IPS DF 6.9 (cell line): ENCODE measurements at regions not wholly inside any gene's neighbourhood (a gene's known extent, or its start where the extent isn't known, plus 50 kb on each side); places are given as distances from the start of the nearest gene placed in this dataset.

Experiments used
- DNase-seq: peaks from one replicate; pipeline ENCODE4 v3.0.0-alpha.2; 2013; ENCODE audit warnings: low read depth, low spot score
- H3K27ac ChIP-seq: one replicate; pipeline ENCODE4 v1.5.1; 2013; ENCODE audit warnings: low read length, control low read depth
- H3K27me3 ChIP-seq: 2 replicates; pipeline ENCODE4 v1.6.1; 2013; ENCODE audit warnings: mild to moderate bottlenecking, low read length; ENCODE audit not compliant: control insufficient read depth, insufficient read depth
- H3K36me3 ChIP-seq: 2 replicates; pipeline ENCODE4 v1.6.1; 2013; ENCODE audit warnings: low read length; ENCODE audit not compliant: control insufficient read depth, insufficient read depth
- H3K4me1 ChIP-seq: 2 replicates; pipeline ENCODE4 v1.6.1; 2013; ENCODE audit warnings: low read length; ENCODE audit not compliant: control insufficient read depth, insufficient read depth
- H3K4me3 ChIP-seq: 2 replicates; pipeline ENCODE4 v1.5.1; 2013; ENCODE audit warnings: mild to moderate bottlenecking, low read length
- H3K9me3 ChIP-seq: 2 replicates; pipeline ENCODE4 v1.6.1; 2013; ENCODE audit warnings: low read length, inconsistent platforms; ENCODE audit not compliant: control insufficient read depth, insufficient read depth
- WGBS: extraction: QIAGEN DNeasy Blood & Tissue Kit; methylation state at CpG from one replicate; pipeline ENCODE4 v1.1.7; 2013; ENCODE audit warnings: mixed read lengths, missing lambda C conversion rate; ENCODE audit not compliant: insufficient read length, insufficient coverage; 5-methylcytosine and 5-hydroxymethylcytosine counted together

- no peaks in the 10 kb centered on the region for H3K9me3 ChIP-seq
- H3K27me3 ChIP-seq: no peaks in the 10 kb centered on the region
- no peak overlapping the region for H3K4me3 ChIP-seq
- no peaks in the 10 kb centered on the region for H3K36me3 ChIP-seq
- no peak for DNase-seq
- no peak overlapping the region for H3K27ac ChIP-seq
- WGBS: no CpG with 5 or more reads among the region's 3 CpGs
- H3K4me1 ChIP-seq: peaks cover 6% of the 10 kb centered on the region
These were observed 84.6 kb upstream of the MAX start for GRCh38 chr14:65186951-65187350.

DNA sequence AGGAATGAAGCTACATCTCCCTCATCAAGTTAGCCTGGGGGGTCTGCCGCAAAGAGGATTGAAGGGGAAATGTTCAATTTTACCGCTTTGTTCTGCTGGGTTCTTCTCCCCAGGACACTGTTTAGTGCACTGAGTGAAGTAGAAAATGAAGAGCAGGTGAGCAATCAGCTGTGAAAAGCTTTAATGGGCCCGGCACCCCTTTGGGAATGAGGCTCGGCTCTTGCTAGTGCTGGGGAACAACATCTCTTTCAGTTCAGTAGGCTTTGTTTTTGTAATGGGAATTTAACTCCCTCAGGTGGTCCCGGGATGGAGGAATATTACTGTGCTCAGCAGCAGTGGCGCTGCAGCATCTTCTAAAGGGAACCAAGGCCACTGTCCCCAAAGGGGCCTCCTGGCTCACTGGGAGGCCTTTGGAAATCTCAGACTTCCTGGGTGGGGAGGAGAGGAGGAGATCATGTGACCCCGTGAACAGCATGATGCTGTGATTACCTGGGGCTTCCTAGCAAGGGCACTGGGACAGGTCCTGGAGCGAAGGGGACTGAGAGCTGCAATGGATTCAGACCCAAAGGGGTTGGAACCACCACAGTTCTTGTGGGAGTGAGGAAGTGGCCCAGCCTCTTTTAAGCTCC lies 85.2 kb upstream of the MAX start:
- Histone ChIP-seq H3K27ac (no peak overlapping the region), H3K4me3 (no peak overlapping the region), H3K9me3 (no peaks in the 10 kb centered on the region), H3K4me1 (peaks cover 6% of the 10 kb centered on the region), H3K36me3 (no peaks in the 10 kb centered on the region), H3K27me3 (no peaks in the 10 kb centered on the region)
- no CpG with 5 or more reads among the region's 8 CpGs for WGBS
- no peak for DNase-seq

GRCh38 chr14:65190312-65190711 lies 88.0 kb upstream of the MAX start:
- no CpG with 5 or more reads among the region's 4 CpGs for WGBS
- Histone ChIP-seq H3K27ac (no peak overlapping the region), H3K9me3 (no peaks in the 10 kb centered on the region), H3K36me3 (no peaks in the 10 kb centered on the region), H3K4me1 (peaks cover 6% of the 10 kb centered on the region), H3K4me3 (no peak overlapping the region), H3K27me3 (no peaks in the 10 kb centered on the region)
- DNase-seq: no peak

DNA sequence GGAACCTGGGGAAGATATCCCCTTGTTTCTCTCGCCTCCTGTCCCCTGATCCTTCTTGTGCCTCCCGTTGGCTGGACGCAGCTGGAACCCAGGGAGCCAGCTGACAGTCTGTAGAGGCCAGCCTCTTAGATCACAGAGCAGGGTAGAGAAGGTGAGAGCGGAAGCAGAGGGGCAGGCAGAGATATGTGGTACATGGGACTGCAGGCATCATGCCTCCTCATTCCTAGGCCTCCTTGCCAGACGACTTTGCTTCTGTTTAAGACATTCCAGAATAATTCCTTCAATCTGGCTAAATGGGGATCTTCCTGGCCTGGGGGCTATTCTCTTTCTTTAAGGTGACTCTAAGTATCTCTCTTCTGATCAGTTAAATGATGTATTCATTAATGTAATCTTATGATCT lies 89.4 kb upstream of the MAX start:
- Histone ChIP-seq H3K4me1 (peaks cover 5% of the 10 kb centered on the region), H3K27me3 (no peaks in the 10 kb centered on the region), H3K27ac (no peak overlapping the region), H3K9me3 (no peaks in the 10 kb centered on the region), H3K36me3 (no peaks in the 10 kb centered on the region), H3K4me3 (no peak overlapping the region)
- no peak for DNase-seq
- no CpG with 5 or more reads among the region's 5 CpGs for WGBS

GRCh38 chr14:65192686-65193085 lies 90.4 kb upstream of the MAX start:
- H3K27ac ChIP-seq: no peak overlapping the region
- H3K27me3 ChIP-seq: no peaks in the 10 kb centered on the region
- no peaks in the 10 kb centered on the region for H3K36me3 ChIP-seq
- H3K4me1 ChIP-seq: peaks cover 2% of the 10 kb centered on the region; the same call in 1 of the 2 replicates
- no peaks in the 10 kb centered on the region for H3K9me3 ChIP-seq
- no CpG with 5 or more reads among the region's 1 CpG for WGBS
- H3K4me3 ChIP-seq: no peak overlapping the region
- DNase-seq: no peak

DNA sequence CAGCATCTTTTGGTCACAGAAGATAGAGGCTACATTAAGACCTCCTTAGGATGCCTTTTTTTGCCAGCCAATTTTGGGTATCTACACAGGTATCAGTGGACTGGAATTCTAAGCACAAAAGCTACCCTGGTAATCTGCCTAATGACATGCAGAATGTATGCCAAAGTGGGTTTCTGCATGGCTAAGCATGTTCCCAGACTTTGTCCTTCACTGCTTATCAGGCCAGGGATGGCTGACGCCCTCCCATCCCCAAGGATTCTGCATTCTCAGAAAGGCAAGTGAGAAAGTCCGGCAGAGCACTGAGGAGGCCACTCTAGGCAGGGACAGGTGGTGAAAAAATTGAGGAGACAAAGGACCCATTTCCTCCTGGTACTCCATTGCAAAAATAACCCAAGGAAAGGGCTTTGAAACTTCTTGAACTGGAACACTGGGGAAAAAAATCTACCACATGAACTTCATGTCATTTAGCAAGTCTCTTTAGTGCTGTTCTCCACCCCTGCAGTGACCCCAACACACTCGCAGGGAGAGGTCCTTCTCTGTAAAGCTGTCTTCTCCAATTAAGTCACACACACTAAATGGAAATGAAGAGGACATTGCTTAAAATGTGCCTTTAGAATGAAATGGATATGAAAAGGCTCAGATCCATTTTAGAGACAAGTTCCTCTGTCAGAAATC lies 91.7 kb upstream of the MAX start:
- no peaks in the 10 kb centered on the region for H3K4me1 ChIP-seq
- no peak overlapping the region for H3K4me3 ChIP-seq
- no CpG with 5 or more reads among the region's 3 CpGs for WGBS

GRCh38 chr14:65195042-65195719 lies 92.9 kb upstream of the MAX start:
- WGBS: no CpG with 5 or more reads among the region's 9 CpGs
- no peak overlapping the region for H3K27ac ChIP-seq
- H3K4me1 ChIP-seq: no peaks in the 10 kb centered on the region
- no peak overlapping the region for H3K4me3 ChIP-seq
- DNase-seq: no peak
- no peaks in the 10 kb centered on the region for H3K9me3 ChIP-seq
- H3K27me3 ChIP-seq: no peaks in the 10 kb centered on the region
- H3K36me3 ChIP-seq: no peaks in the 10 kb centered on the region

More for the DNA sequence above, 91.7 kb upstream of the MAX start:
- no peak for DNase-seq
- Histone ChIP-seq H3K27me3 (no peaks in the 10 kb centered on the region), H3K27ac (no peak overlapping the region), H3K9me3 (no peaks in the 10 kb centered on the region), H3K36me3 (no peaks in the 10 kb centered on the region)

- Histone ChIP-seq H3K36me3 (no peaks in the 10 kb centered on the region), H3K27ac (no peak overlapping the region), H3K9me3 (no peaks in the 10 kb centered on the region), H3K4me1 (no peaks in the 10 kb centered on the region), H3K4me3 (no peak overlapping the region), H3K27me3 (no peaks in the 10 kb centered on the region)
- WGBS: no CpG with 5 or more reads among the region's 1 CpG
- no peak for DNase-seq
These were observed 96.0 kb upstream of the MAX start for GRCh38 chr14:65198346-65198745.

DNA sequence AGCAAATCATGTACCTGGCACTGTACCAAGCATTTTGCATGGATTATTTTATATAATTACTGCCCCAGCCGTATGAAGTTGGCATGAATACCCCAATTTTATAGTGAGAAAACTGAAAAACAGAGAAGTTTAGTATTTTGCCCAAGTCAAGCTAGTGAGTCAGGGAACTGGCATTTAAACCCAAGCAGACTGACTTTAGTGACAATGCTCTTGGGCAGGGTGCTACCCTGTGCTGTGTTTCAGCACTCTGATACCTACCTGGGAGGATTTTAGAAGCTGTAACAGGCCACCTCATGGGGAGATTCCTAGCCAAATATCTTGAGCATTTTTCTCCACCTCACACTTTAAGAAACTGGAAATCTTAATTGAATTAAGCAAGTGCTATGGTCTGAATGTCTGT lies 98.1 kb upstream of the MAX start:
- Histone ChIP-seq H3K4me1 (no peaks in the 10 kb centered on the region), H3K36me3 (no peaks in the 10 kb centered on the region), H3K4me3 (no peak overlapping the region), H3K27ac (no peak overlapping the region), H3K9me3 (no peaks in the 10 kb centered on the region), H3K27me3 (no peaks in the 10 kb centered on the region)
- DNase-seq: no peak
- no CpG with 5 or more reads among the region's 1 CpG for WGBS

DNA sequence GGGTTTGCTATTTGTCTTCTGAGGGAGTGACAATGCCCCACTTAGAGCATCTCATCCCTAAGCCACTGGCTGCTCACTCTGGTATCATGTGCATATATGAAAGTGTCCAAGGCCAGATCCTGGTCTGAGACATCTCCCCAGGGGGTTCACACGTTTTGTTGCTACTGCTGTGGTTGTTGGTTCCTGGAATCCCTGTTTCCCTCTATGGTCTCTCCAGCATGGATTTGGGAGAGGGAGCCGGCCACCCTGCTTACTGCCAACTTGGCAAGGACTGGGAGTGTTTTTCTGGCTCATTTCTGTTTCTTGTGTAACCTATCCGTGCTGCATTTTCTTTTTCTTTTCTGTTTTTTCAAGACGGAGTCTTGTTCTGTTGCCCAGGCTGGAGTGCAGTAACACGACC lies 101.3 kb upstream of the MAX start:
- Histone ChIP-seq H3K4me3 (no peak overlapping the region), H3K27me3 (no peaks in the 10 kb centered on the region), H3K36me3 (no peaks in the 10 kb centered on the region), H3K9me3 (no peaks in the 10 kb centered on the region), H3K4me1 (no peaks in the 10 kb centered on the region), H3K27ac (no peak overlapping the region)
- no CpG with 5 or more reads among the region's 5 CpGs for WGBS
- no peak for DNase-seq
